Activated T-helper 1 cell treated with Interleukin-2 at 50 U/mL for 16 hours (primary cell): ENCODE measurements at regions not wholly inside any gene's neighbourhood (a gene's known extent, or its start where the extent isn't known, plus 50 kb on each side); places are given as distances from the start of the nearest gene placed in this dataset.

ENCODE experiments used
- DNase-seq: peaks from one replicate; pipeline ENCODE4 v3.0.0-alpha.2; 2020; ENCODE audit warnings: low read depth

- DNase-seq: no peak
Measured at GRCh38 chr5:158162026-158162425, 303.1 kb upstream of the CLINT1 start.

GRCh38 chr5:158159621-158160020 is 300.7 kb upstream of the CLINT1 start:
- DNase-seq: no peak

GRCh38 chr5:158155811-158156505 is 297.0 kb upstream of the CLINT1 start:
- no peak for DNase-seq

- DNase-seq: no peak
Measured at GRCh38 chr5:158155067-158155466, 296.1 kb upstream of the CLINT1 start.

- DNase-seq: no peak
Measured at GRCh38 chr5:158154226-158155005, 295.5 kb upstream of the CLINT1 start.

GRCh38 chr5:158153508-158153907 is 294.6 kb upstream of the CLINT1 start:
- DNase-seq: no peak

GRCh38 chr5:158152136-158152535 is 293.2 kb upstream of the CLINT1 start:
- no peak for DNase-seq

GRCh38 chr5:158147227-158147626 is 288.3 kb upstream of the CLINT1 start:
- no peak for DNase-seq

GRCh38 chr5:158145827-158146226 is 286.9 kb upstream of the CLINT1 start:
- no peak for DNase-seq

- no peak for DNase-seq
Measured at GRCh38 chr5:158143081-158143480, 284.1 kb upstream of the CLINT1 start.

GRCh38 chr5:158142156-158142555 is 283.2 kb upstream of the CLINT1 start:
- DNase-seq: no peak

GRCh38 chr5:158140120-158140731 is 281.3 kb upstream of the CLINT1 start:
- DNase-seq: no peak

GRCh38 chr5:158139161-158139560 is 280.2 kb upstream of the CLINT1 start:
- DNase-seq: no peak

- DNase-seq: no peak
Measured at GRCh38 chr5:158135682-158136179, 276.8 kb upstream of the CLINT1 start.

GRCh38 chr5:158133369-158133768 is 274.4 kb upstream of the CLINT1 start:
- DNase-seq: no peak

GRCh38 chr5:158127536-158127935 is 268.6 kb upstream of the CLINT1 start:
- DNase-seq: no peak

GRCh38 chr5:158126442-158127405 is 267.8 kb upstream of the CLINT1 start:
- DNase-seq: no peak

GRCh38 chr5:158124606-158125316 is 265.8 kb upstream of the CLINT1 start:
- DNase-seq: no peak

GRCh38 chr5:158123595-158123994 is 264.6 kb upstream of the CLINT1 start:
- DNase-seq: no peak

GRCh38 chr5:158121678-158122077 is 262.7 kb upstream of the CLINT1 start:
- DNase-seq: no peak

- DNase-seq: no peak
Measured at GRCh38 chr5:158120760-158121159, 261.8 kb upstream of the CLINT1 start.
